ENCODE measurements at regions not wholly inside any gene's neighbourhood (a gene's known extent, or its start where the extent isn't known, plus 50 kb on each side); places are given as distances from the start of the nearest gene placed in this dataset.

GRCh38 chr6:1257778-1258177, 54.1 kb upstream of the FOXQ1 start:
- no peak for DNase-seq (ENCODE audit: low spot score)

- DNase-seq (ENCODE audit: low spot score) = no peak
Observed at GRCh38 chr6:1256435-1257008, 55.4 kb upstream of the FOXQ1 start.

GRCh38 chr6:1255636-1256365, 56.1 kb upstream of the FOXQ1 start:
- DNase-seq (ENCODE audit: low spot score) = no peak

GRCh38 chr6:1254326-1254725, 57.6 kb upstream of the FOXQ1 start:
- DNase-seq (ENCODE audit: low spot score) = no peak

- no peak for DNase-seq (ENCODE audit: low spot score)
Observed at GRCh38 chr6:1253816-1254215, 58.1 kb upstream of the FOXQ1 start.

GRCh38 chr6:1251198-1252155, 60.4 kb upstream of the FOXQ1 start:
- no peak for DNase-seq (ENCODE audit: low spot score)

- no peak for DNase-seq (ENCODE audit: low spot score)
Observed at GRCh38 chr6:1250489-1251197, 61.3 kb upstream of the FOXQ1 start.

GRCh38 chr6:1247894-1248293, 64.0 kb upstream of the FOXQ1 start:
- no peak for DNase-seq (ENCODE audit: low spot score)

GRCh38 chr6:1247056-1247455, 64.8 kb upstream of the FOXQ1 start:
- DNase-seq (ENCODE audit: low spot score) = no peak

GRCh38 chr6:1244941-1245340, 67.0 kb upstream of the FOXQ1 start:
- no peak for DNase-seq (ENCODE audit: low spot score)

- DNase-seq (ENCODE audit: low spot score) = no peak
Observed at GRCh38 chr6:1244278-1244677, 67.6 kb upstream of the FOXQ1 start.

- DNase-seq (ENCODE audit: low spot score) = no peak
Observed at GRCh38 chr6:1242446-1242845, 69.5 kb upstream of the FOXQ1 start.

GRCh38 chr6:1242021-1242420, 69.9 kb upstream of the FOXQ1 start:
- no peak for DNase-seq (ENCODE audit: low spot score)

GRCh38 chr6:1240766-1241318, 71.1 kb upstream of the FOXQ1 start:
- DNase-seq (ENCODE audit: low spot score) = no peak

GRCh38 chr6:1239805-1240204, 72.1 kb upstream of the FOXQ1 start:
- no peak for DNase-seq (ENCODE audit: low spot score)

GRCh38 chr6:1238040-1238439, 73.9 kb upstream of the FOXQ1 start:
- DNase-seq (ENCODE audit: low spot score) = no peak

GRCh38 chr6:1237636-1238035, 74.3 kb upstream of the FOXQ1 start:
- DNase-seq (ENCODE audit: low spot score) = no peak

- DNase-seq (ENCODE audit: low spot score) = no peak
Observed at GRCh38 chr6:1235825-1236224, 76.1 kb upstream of the FOXQ1 start.

- no peak for DNase-seq (ENCODE audit: low spot score)
Observed at GRCh38 chr6:1233924-1234323, 78.0 kb upstream of the FOXQ1 start.

GRCh38 chr6:1232578-1232977, 79.3 kb upstream of the FOXQ1 start:
- no peak for DNase-seq (ENCODE audit: low spot score)

- no peak for DNase-seq (ENCODE audit: low spot score)
Observed at GRCh38 chr6:1231941-1232340, 80.0 kb upstream of the FOXQ1 start.
